Mammary epithelial cell (primary cell): ENCODE measurements at regions not wholly inside any gene's neighbourhood (a gene's known extent, or its start where the extent isn't known, plus 50 kb on each side); places are given as distances from the start of the nearest gene placed in this dataset.

Experiments used
- EZH2 ChIP-seq: IDR thresholded peaks from 2 replicates; pipeline ENCODE4 v1.6.1; 2012; ENCODE audit warnings: low read length, inconsistent platforms, borderline replicate concordance
- TF ChIP-seq, protein P1 (sequence below), 2 donors: IDR thresholded peaks in 1 of 2; conservative IDR thresholded peaks in 1 of 2; 2 replicates each; pipeline ENCODE4 v1.5.1; 2011 to 2012; ENCODE audit warnings: inconsistent platforms in 2 of 2, low read length in 2 of 2, mild to moderate bottlenecking in 2 of 2, control low read depth in 1 of 2, low read depth in 1 of 2; ENCODE audit not compliant: insufficient read depth in 1 of 2; ENCODE audit errors: extremely low read depth in 1 of 2

DNA sequence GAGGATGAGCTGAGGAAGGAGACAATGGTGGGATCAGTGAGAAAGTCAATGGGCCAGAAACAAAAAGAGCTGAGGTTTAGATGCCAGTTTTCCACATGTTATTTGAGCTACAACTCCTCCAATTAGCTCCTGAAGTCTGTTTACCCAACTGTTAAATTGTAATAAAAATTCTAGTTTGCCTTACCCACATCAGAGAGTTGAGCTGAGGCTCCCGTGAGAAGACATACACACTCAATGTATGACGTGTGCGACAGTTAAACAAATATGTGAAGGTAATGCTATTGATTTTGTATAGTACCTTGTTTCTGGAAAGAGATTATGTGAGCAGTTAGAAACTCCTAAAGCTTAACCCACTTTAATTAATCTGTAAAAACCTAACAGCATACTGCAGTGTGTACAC is 318.1 kb upstream of the GRM7 start:
- TF ChIP-seq, protein P1, sequence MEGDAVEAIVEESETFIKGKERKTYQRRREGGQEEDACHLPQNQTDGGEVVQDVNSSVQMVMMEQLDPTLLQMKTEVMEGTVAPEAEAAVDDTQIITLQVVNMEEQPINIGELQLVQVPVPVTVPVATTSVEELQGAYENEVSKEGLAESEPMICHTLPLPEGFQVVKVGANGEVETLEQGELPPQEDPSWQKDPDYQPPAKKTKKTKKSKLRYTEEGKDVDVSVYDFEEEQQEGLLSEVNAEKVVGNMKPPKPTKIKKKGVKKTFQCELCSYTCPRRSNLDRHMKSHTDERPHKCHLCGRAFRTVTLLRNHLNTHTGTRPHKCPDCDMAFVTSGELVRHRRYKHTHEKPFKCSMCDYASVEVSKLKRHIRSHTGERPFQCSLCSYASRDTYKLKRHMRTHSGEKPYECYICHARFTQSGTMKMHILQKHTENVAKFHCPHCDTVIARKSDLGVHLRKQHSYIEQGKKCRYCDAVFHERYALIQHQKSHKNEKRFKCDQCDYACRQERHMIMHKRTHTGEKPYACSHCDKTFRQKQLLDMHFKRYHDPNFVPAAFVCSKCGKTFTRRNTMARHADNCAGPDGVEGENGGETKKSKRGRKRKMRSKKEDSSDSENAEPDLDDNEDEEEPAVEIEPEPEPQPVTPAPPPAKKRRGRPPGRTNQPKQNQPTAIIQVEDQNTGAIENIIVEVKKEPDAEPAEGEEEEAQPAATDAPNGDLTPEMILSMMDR (conservative IDR thresholded peaks at IDR 0.05 in 1 of 2, IDR thresholded peaks at IDR 0.05 in 1 of 2; ENCODE audit: extremely low read depth in 1 of 2, insufficient read depth in 1 of 2, low read depth in 1 of 2, low read length in 2 of 2) = no peak
- TF ChIP-seq EZH2 = no peak
